ENCODE measurements at regions not wholly inside any gene's neighbourhood (a gene's known extent, or its start where the extent isn't known, plus 50 kb on each side); places are given as distances from the start of the nearest gene placed in this dataset.
"Not testable (repeated sequence)": the region's sequence is repeated elsewhere in the genome, so short reads cannot be mapped to it uniquely, and the experiment has no call there.

DNA sequence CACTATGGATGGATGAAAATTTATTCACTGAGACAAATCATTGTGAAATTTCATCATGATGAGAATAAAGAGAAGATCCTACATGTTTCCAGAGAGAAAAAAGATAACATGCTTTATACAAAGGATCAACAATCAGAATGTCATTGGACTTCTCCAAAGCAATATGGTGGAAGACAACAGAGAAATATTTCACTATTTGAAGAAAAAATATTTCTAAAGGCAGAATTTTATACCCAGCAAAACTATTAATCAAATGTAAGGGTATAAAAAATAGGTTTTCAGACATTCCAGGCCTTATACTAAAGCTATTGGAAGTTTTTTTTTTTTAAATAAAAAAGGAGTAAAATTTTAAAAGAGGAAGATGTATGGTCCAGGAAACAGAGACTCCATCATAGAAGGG lies 100.6 kb upstream of the OLIG2 start:
- Histone ChIP-seq H3K79me2 (ENCODE audit: low read depth) (no peaks in the 10 kb centered on the region), H3K36me3 (ENCODE audit: low read depth) (no peaks in the 10 kb centered on the region), H3K4me2 (no peak overlapping the region), H3K27ac (no peak overlapping the region), H3K9me3 (ENCODE audit: insufficient read depth, low read depth) (no peaks in the 10 kb centered on the region), H3K4me3 (no peak overlapping the region), H4K20me1 (ENCODE audit: insufficient read depth) (no peaks in the 10 kb centered on the region), H3K9me2 (ENCODE audit: insufficient read depth) (no peaks in the 10 kb centered on the region), H3F3A (ENCODE audit: insufficient read depth, low read depth) (no peaks in the 10 kb centered on the region), H2AFZ (no peak overlapping the region), H3K4me1 (replicated peaks; ENCODE audit: insufficient read depth) (no peaks in the 10 kb centered on the region), H3K27me3 (ENCODE audit: insufficient read depth, low read depth) (peaks cover 16% of the 10 kb centered on the region)
- TF ChIP-seq CTCF (conservative IDR thresholded peaks at IDR 0.05) (no peak), EZH2 (IDR thresholded peaks at IDR 0.05; ENCODE audit: low read depth) (no peak)
- POLR2A ChIA-PET (ENCODE audit: unreplicated experiment), result no interaction called here
- intact Hi-C loops (cut with micrococcal nuclease; ENCODE audit: unreplicated experiment), result no loop called here
- no peak for DNase-seq
- no TSS peak for BruUV-seq (replicated peaks)
- CTCF ChIA-PET, result no interaction called here

GRCh38 chr21:32929633-32930038 lies 96.1 kb upstream of the OLIG2 start:
- H3F3A ChIP-seq (ENCODE audit: insufficient read depth, low read depth), result no peaks in the 10 kb centered on the region
- H2AFZ ChIP-seq, result no peak overlapping the region
- no peak overlapping the region for H3K4me3 ChIP-seq
- no peaks in the 10 kb centered on the region for H3K36me3 ChIP-seq (ENCODE audit: low read depth)
- no peak overlapping the region for H3K4me2 ChIP-seq
- H3K9me2 ChIP-seq (ENCODE audit: insufficient read depth), result no peaks in the 10 kb centered on the region
- no peaks in the 10 kb centered on the region for H3K79me2 ChIP-seq (ENCODE audit: low read depth)
- TF ChIP-seq EZH2 (IDR thresholded peaks at IDR 0.05; ENCODE audit: low read depth), result no peak
- TF ChIP-seq CTCF (conservative IDR thresholded peaks at IDR 0.05), result no peak
- H3K9me3 ChIP-seq (ENCODE audit: insufficient read depth, low read depth), result no peaks in the 10 kb centered on the region
- ChIA-PET CTCF (no interaction called here), POLR2A (ENCODE audit: unreplicated experiment) (no interaction called here)
- DNase-seq, result no peak
- peaks cover 48% of the 10 kb centered on the region for H3K27me3 ChIP-seq (ENCODE audit: insufficient read depth, low read depth)
- no peaks in the 10 kb centered on the region for H4K20me1 ChIP-seq (ENCODE audit: insufficient read depth)
- no peak overlapping the region for H3K27ac ChIP-seq
- intact Hi-C loops (cut with micrococcal nuclease; ENCODE audit: unreplicated experiment), result no loop called here
- H3K4me1 ChIP-seq (replicated peaks; ENCODE audit: insufficient read depth), result no peaks in the 10 kb centered on the region
- BruUV-seq (replicated peaks), result no TSS peak

- BruUV-seq (replicated peaks), result no TSS peak
- POLR2A ChIA-PET (ENCODE audit: unreplicated experiment), result no interaction called here
- peaks cover 58% of the 10 kb centered on the region for H3K27me3 ChIP-seq (ENCODE audit: insufficient read depth, low read depth)
- no peak overlapping the region for H3K4me2 ChIP-seq
- H3K9me3 ChIP-seq (ENCODE audit: insufficient read depth, low read depth), result no peaks in the 10 kb centered on the region
- TF ChIP-seq EZH2 (IDR thresholded peaks at IDR 0.05; ENCODE audit: low read depth) (no peak), CTCF (conservative IDR thresholded peaks at IDR 0.05) (no peak)
- no peaks in the 10 kb centered on the region for H3K79me2 ChIP-seq (ENCODE audit: low read depth)
- no peak overlapping the region for H3K4me3 ChIP-seq
- CTCF ChIA-PET, result no interaction called here
- no peaks in the 10 kb centered on the region for H3K36me3 ChIP-seq (ENCODE audit: low read depth)
- H3K9me2 ChIP-seq (ENCODE audit: insufficient read depth), result no peaks in the 10 kb centered on the region
- DNase-seq, result no peak
- no peaks in the 10 kb centered on the region for H3F3A ChIP-seq (ENCODE audit: insufficient read depth, low read depth)
- intact Hi-C loops (cut with micrococcal nuclease; ENCODE audit: unreplicated experiment), result no loop called here
- no peaks in the 10 kb centered on the region for H3K4me1 ChIP-seq (replicated peaks; ENCODE audit: insufficient read depth)
- no peaks in the 10 kb centered on the region for H4K20me1 ChIP-seq (ENCODE audit: insufficient read depth)
- no peak overlapping the region for H2AFZ ChIP-seq
- H3K27ac ChIP-seq, result no peak overlapping the region
Observed at GRCh38 chr21:32930673-32931072, 95.1 kb upstream of the OLIG2 start.

GRCh38 chr21:32934068-32934467 lies 91.7 kb upstream of the OLIG2 start:
- H3K79me2 ChIP-seq (ENCODE audit: low read depth); intact Hi-C loops (cut with micrococcal nuclease; ENCODE audit: unreplicated experiment); H4K20me1 ChIP-seq (ENCODE audit: insufficient read depth); H3K27ac ChIP-seq; H3K36me3 ChIP-seq (ENCODE audit: low read depth); DNase-seq; H3K4me2 ChIP-seq; H3K9me3 ChIP-seq (ENCODE audit: insufficient read depth, low read depth); CTCF ChIA-PET; H3F3A ChIP-seq (ENCODE audit: insufficient read depth, low read depth); H3K9me2 ChIP-seq (ENCODE audit: insufficient read depth); POLR2A ChIA-PET (ENCODE audit: unreplicated experiment); H2AFZ ChIP-seq; H3K4me3 ChIP-seq; BruUV-seq (replicated peaks); H3K4me1 ChIP-seq (replicated peaks; ENCODE audit: insufficient read depth): not testable (repeated sequence)
- peaks cover 55% of the 10 kb centered on the region for H3K27me3 ChIP-seq (ENCODE audit: insufficient read depth, low read depth)
